Type B pancreatic cell (in vitro differentiated cells): ENCODE measurements at regions not wholly inside any gene's neighbourhood (a gene's known extent, or its start where the extent isn't known, plus 50 kb on each side); places are given as distances from the start of the nearest gene placed in this dataset.

Source experiments
- DNase-seq: peaks from one replicate; pipeline ENCODE4 v3.0.0; 2021; ENCODE audit warnings: mixed read lengths; ENCODE audit not compliant: unreplicated experiment; ENCODE audit errors: extremely low spot score
- H3K27ac Mint-ChIP-seq: 2 replicates; pipeline ENCODE4 v1.8.0; 2021; ENCODE audit warnings: mild to moderate bottlenecking, mixed read lengths
- H3K27me3 Mint-ChIP-seq: 2 replicates; pipeline ENCODE4 v1.8.0; 2021; ENCODE audit warnings: mixed read lengths
- H3K36me3 Mint-ChIP-seq: 2 replicates; pipeline ENCODE4 v1.8.0; 2021; ENCODE audit warnings: mixed read lengths
- H3K4me1 Mint-ChIP-seq: one replicate; pipeline ENCODE4 v1.8.0; 2021; ENCODE audit warnings: mixed read lengths; ENCODE audit not compliant: unreplicated experiment
- H3K4me3 Mint-ChIP-seq: 2 replicates; pipeline ENCODE4 v1.8.0; 2021; ENCODE audit warnings: mild to moderate bottlenecking, mixed read lengths
- H3K9me3 Mint-ChIP-seq: 2 replicates; pipeline ENCODE4 v1.8.0; 2021; ENCODE audit warnings: mixed read lengths
- TF ChIP-seq, protein P1 (sequence below): fragments of 200-600 bp; sonication (generic); conservative IDR thresholded peaks from 2 replicates; pipeline ENCODE4 v1.5.0; 2021; ENCODE audit warnings: antibody characterized with exemption, mild to moderate bottlenecking

DNA sequence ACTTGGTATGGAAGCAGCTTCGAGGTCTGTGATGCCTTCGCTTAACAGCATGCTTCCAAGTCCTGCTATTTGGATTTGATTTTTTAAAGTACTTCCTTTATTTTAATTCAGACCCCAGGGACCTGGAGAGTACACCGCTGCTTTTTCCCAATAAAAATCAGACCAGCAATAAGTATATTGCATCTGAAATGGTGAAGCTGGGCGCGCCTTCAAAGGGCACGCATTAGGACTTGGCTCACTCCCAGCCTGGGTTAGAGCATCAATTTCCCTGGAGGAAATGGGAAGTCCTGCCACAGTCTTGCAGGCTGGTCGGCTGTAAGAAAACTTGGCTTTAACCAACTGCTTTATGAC lies 325.1 kb downstream of the RRAGC start:
- TF ChIP-seq, protein P1, sequence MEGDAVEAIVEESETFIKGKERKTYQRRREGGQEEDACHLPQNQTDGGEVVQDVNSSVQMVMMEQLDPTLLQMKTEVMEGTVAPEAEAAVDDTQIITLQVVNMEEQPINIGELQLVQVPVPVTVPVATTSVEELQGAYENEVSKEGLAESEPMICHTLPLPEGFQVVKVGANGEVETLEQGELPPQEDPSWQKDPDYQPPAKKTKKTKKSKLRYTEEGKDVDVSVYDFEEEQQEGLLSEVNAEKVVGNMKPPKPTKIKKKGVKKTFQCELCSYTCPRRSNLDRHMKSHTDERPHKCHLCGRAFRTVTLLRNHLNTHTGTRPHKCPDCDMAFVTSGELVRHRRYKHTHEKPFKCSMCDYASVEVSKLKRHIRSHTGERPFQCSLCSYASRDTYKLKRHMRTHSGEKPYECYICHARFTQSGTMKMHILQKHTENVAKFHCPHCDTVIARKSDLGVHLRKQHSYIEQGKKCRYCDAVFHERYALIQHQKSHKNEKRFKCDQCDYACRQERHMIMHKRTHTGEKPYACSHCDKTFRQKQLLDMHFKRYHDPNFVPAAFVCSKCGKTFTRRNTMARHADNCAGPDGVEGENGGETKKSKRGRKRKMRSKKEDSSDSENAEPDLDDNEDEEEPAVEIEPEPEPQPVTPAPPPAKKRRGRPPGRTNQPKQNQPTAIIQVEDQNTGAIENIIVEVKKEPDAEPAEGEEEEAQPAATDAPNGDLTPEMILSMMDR: no peak
- DNase-seq: no peak
- Mint-ChIP-seq H3K36me3 (no peaks in the 10 kb centered on the region), H3K27me3 (peaks cover 4% of the 10 kb centered on the region), H3K27ac (no peak overlapping the region), H3K4me3 (no peak overlapping the region), H3K4me1 (peaks cover 5% of the 10 kb centered on the region), H3K9me3 (no peaks in the 10 kb centered on the region)

DNA sequence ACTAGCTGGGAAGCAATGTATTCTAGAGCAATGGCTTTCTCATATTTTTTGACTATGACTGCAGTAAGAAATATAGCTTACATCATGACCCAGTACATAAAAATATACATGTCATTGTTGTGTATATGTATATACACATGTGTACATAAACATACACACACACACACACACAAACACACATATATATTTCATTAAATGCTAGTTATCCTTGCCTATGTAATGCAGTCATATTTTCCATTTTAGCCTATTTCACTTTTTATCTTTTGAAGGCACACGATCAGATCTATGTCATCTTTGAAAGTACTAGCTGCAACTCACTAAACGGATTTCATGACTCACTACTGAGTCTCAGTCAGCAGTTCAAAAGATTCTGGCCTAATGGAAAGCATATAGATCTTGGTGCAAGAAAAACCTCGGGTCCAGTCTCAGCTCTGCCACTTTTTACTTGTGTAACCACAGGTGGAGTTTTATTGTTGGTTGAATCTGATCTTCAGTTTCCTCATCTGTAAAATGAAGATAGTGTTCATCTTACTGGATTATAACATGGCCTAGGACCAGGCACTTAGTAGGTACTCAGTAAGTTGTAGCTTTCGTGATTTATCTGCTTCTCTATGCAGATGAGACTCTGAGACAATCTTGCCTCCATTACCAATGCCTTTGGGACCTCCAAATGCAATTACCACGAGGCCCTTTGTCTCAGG lies 325.6 kb downstream of the RRAGC start:
- no peak overlapping the region for H3K27ac Mint-ChIP-seq
- H3K27me3 Mint-ChIP-seq: peaks cover 4% of the 10 kb centered on the region
- peaks cover 5% of the 10 kb centered on the region for H3K4me1 Mint-ChIP-seq
- no peak overlapping the region for H3K4me3 Mint-ChIP-seq
- TF ChIP-seq, protein P1: no peak
- no peaks in the 10 kb centered on the region for H3K36me3 Mint-ChIP-seq
- DNase-seq: no peak
- no peaks in the 10 kb centered on the region for H3K9me3 Mint-ChIP-seq

DNA sequence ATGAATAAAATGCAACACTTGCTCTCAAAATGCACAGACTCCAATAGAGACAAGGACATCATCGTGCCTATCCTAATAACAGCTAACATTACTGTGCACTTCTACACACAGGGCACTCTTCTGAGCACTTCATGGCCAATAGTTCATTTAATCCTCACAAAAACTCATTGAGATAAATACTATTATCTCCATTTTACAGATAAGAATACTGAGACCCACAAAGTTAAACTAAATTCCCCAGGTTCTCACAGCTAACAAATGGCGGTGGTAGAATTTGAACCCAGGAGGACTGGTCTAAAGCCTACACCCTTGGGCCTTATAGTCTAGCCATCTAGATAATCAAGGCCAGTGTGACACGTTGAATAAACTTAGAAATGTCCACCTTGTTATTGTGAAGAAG lies 328.6 kb downstream of the RRAGC start:
- H3K4me1 Mint-ChIP-seq: peaks cover 5% of the 10 kb centered on the region
- H3K36me3 Mint-ChIP-seq: no peaks in the 10 kb centered on the region
- TF ChIP-seq, protein P1: no peak
- H3K27me3 Mint-ChIP-seq: peaks cover 17% of the 10 kb centered on the region
- no peak for DNase-seq
- H3K9me3 Mint-ChIP-seq: no peaks in the 10 kb centered on the region
- no peak overlapping the region for H3K4me3 Mint-ChIP-seq
- no peak overlapping the region for H3K27ac Mint-ChIP-seq

DNA sequence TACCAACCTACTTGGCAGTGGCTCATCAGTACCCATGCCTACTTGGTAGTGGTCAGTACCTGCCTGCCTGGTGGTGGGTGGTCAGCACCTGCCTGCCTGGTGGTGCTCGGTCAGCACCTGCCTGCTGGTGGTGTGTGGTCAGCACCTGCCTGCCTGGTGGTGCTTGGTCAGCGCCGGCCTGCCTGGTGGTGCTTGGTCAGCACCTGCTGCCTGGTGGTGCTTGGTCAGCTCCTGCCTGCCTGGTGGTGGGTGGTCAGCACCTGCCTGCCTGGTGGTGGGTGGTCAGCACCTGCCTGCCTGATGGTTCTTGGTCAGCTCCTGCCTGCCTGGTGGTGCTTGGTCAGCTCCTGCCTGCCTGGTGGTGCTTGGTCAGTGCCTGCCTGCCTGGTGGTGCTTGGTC lies 329.6 kb downstream of the RRAGC start:
- Mint-ChIP-seq H3K4me3 (no peak overlapping the region), H3K27ac (no peak overlapping the region), H3K36me3 (no peaks in the 10 kb centered on the region), H3K9me3 (no peaks in the 10 kb centered on the region), H3K4me1 (peaks cover 5% of the 10 kb centered on the region), H3K27me3 (peaks cover 17% of the 10 kb centered on the region)
- TF ChIP-seq, protein P1: no peak
- no peak for DNase-seq

DNA sequence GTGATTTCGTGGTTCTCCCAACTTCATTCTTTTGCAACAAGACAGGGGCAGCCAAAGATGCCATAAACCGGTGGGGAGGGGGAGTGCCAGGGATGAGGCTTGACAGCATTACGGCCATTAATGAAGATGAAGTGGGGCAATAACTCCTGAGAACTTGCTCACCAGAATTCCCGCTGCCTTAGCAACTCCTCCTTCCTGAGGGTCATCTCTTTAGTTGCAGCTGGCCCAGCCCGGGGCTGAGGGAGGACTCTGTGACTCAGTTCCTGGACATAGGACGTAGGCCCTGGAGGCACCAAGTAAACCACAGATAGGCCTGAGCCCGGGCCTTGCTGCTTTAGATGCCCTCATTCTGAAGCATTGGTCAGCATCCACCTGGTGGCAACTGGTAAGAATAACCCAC lies 330.2 kb downstream of the RRAGC start:
- no peaks in the 10 kb centered on the region for H3K9me3 Mint-ChIP-seq
- DNase-seq: no peak
- peaks cover 18% of the 10 kb centered on the region for H3K27me3 Mint-ChIP-seq
- TF ChIP-seq, protein P1: no peak
- no peak overlapping the region for H3K4me3 Mint-ChIP-seq
- H3K36me3 Mint-ChIP-seq: no peaks in the 10 kb centered on the region
- peaks cover under 1% of the 10 kb centered on the region for H3K4me1 Mint-ChIP-seq
- no peak overlapping the region for H3K27ac Mint-ChIP-seq

DNA sequence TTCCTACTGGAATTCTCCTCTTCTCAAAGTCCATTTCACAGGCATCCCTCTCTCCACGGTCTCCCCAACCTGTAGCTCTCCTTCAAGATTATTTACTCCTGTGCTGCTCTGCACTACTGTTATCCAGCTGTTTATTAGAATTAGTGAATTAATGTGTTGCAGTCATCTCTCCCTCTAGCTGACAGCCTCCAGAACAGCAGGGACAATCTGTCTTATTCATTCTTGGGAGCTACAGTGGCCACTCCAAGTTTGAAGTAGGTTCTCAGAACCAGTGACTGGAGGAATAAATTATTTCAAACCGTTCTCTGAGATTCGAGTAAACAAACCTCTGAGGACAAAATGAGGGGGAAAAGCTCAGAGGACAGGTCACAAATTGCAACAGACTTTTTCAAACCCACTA lies 330.9 kb downstream of the RRAGC start:
- Mint-ChIP-seq H3K4me3 (no peak overlapping the region), H3K27me3 (peaks cover 23% of the 10 kb centered on the region), H3K36me3 (no peaks in the 10 kb centered on the region), H3K9me3 (no peaks in the 10 kb centered on the region), H3K4me1 (no peaks in the 10 kb centered on the region), H3K27ac (no peak overlapping the region)
- no peak for DNase-seq
- TF ChIP-seq, protein P1: no peak
